NCI-H2227 (cell line): ENCODE measurements at regions not wholly inside any gene's neighbourhood (a gene's known extent, or its start where the extent isn't known, plus 50 kb on each side); places are given as distances from the start of the nearest gene placed in this dataset.
"Not testable (repeated sequence)": the region's sequence is repeated elsewhere in the genome, so short reads cannot be mapped to it uniquely, and the experiment has no call there.

ENCODE experiments used
- DNase-seq: peaks from one replicate; lab custom pipeline; 2025; ENCODE audit not compliant: unreplicated experiment; lab: John Stamatoyannopoulos, UW

- DNase-seq, result no peak
These were observed 158.4 kb downstream of the NDUFA10 start for GRCh38 chr2:239866778-239867177.

GRCh38 chr2:239866350-239866749, 158.8 kb downstream of the NDUFA10 start:
- DNase-seq, result no peak

- DNase-seq, result not testable (repeated sequence)
These were observed 159.3 kb downstream of the NDUFA10 start for GRCh38 chr2:239865856-239866255.

GRCh38 chr2:239865059-239865639, 160.0 kb downstream of the NDUFA10 start:
- no peak for DNase-seq

- DNase-seq, result no peak
These were observed 160.7 kb downstream of the NDUFA10 start for GRCh38 chr2:239864247-239865058.

GRCh38 chr2:239862613-239863012, 162.5 kb downstream of the NDUFA10 start:
- DNase-seq, result no peak

GRCh38 chr2:239858179-239858578, 167.0 kb downstream of the NDUFA10 start:
- DNase-seq, result no peak

GRCh38 chr2:239857591-239857990, 167.6 kb downstream of the NDUFA10 start:
- no peak for DNase-seq

- DNase-seq, result no peak
These were observed 168.4 kb downstream of the NDUFA10 start for GRCh38 chr2:239856620-239857285.

- no peak for DNase-seq
These were observed 169.1 kb downstream of the NDUFA10 start for GRCh38 chr2:239855863-239856587.

GRCh38 chr2:239854596-239854995, 170.5 kb downstream of the NDUFA10 start:
- no peak for DNase-seq

- DNase-seq, result no peak
These were observed 171.3 kb downstream of the NDUFA10 start for GRCh38 chr2:239853706-239854327.

GRCh38 chr2:239853121-239853520, 172.0 kb downstream of the NDUFA10 start:
- no peak for DNase-seq

- no peak for DNase-seq
These were observed 172.9 kb downstream of the NDUFA10 start for GRCh38 chr2:239852272-239852671.

- DNase-seq, result no peak
These were observed 178.1 kb downstream of the NDUFA10 start for GRCh38 chr2:239846789-239847676.

- no peak for DNase-seq
These were observed 179.2 kb downstream of the NDUFA10 start for GRCh38 chr2:239845968-239846367.

- no peak for DNase-seq
These were observed 185.8 kb downstream of the NDUFA10 start for GRCh38 chr2:239839306-239839705.

- DNase-seq, result no peak
These were observed 188.9 kb downstream of the NDUFA10 start for GRCh38 chr2:239836021-239836765.

GRCh38 chr2:239835056-239835455, 190.1 kb downstream of the NDUFA10 start:
- no peak for DNase-seq
